ENCODE measurements at regions not wholly inside any gene's neighbourhood (a gene's known extent, or its start where the extent isn't known, plus 50 kb on each side); places are given as distances from the start of the nearest gene placed in this dataset.

GRCh38 chrX:43176686-43177085, 398.7 kb upstream of the PPP1R2C start:
- TF ChIP-seq REST (IDR thresholded peaks at IDR 0.05; ENCODE audit: insufficient read depth in 1 of 2, low read depth in 2 of 2, low read length in 2 of 2) (no peak), POLR2AphosphoS5 (IDR thresholded peaks at IDR 0.05; ENCODE audit: low read depth, low read length) (no peak), TAF1 (IDR thresholded peaks at IDR 0.05; ENCODE audit: borderline replicate concordance, insufficient read depth, low read length) (no peak), SIN3A (IDR thresholded peaks at IDR 0.05; ENCODE audit: borderline replicate concordance, insufficient read depth, low read length) (no peak), FOXP2 (optimal IDR thresholded peaks at IDR 0.05; ENCODE audit: borderline replicate concordance, extremely low read depth, extremely low read length, insufficient read depth) (no peak)
